ENCODE measurements at regions not wholly inside any gene's neighbourhood (a gene's known extent, or its start where the extent isn't known, plus 50 kb on each side); places are given as distances from the start of the nearest gene placed in this dataset.

- DNase-seq (ENCODE audit: low spot score), result no peak
- POLR2A ChIA-PET (ENCODE audit: low non-redundant PET), result no interaction called here
- CTCF ChIA-PET, result interaction anchor here (0.6 to 0.7 kb wide), 3 partner anchors 232 to 1445 kb away, joined by 3 to 8 read pairs (median 3); no protein-coding TSS in a partner anchor
- no peak for TF ChIP-seq CTCF (conservative IDR thresholded peaks at IDR 0.05; ENCODE audit: low read depth)
- H3K27ac ChIP-seq, result no peak overlapping the region
These were observed 219.9 kb downstream of the RFC3 start for GRCh38 chr13:34037636-34038540.

DNA sequence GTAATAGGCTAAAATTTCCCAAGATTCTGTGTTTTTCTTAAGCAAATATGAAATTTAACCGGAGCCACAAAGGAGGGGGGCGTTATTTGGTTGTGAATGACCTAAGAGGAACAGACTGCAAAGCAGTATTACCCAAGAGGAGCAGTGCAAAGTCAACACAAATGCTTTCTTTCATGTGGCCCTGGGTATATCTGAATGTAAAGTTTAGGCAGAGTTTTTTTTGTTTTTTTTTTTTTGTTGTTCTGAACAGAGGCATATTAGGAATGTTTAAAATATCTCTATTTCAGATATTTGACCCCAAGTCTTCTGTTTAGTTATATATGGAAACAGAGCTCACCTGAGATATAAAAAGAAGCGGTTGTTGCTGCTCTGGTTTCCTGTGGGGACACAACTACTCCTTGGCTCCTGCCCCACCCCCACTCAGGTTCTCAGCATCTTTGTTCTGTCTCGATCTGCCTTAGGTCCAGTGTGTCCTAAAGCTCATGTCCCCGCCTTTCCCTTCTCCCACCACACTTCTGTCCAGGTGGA is 220.7 kb downstream of the RFC3 start:
- no peak overlapping the region for H3K27ac ChIP-seq
- no peak for TF ChIP-seq CTCF (conservative IDR thresholded peaks at IDR 0.05; ENCODE audit: low read depth)
- DNase-seq (ENCODE audit: low spot score), result no peak
- ChIA-PET CTCF (no interaction called here), POLR2A (ENCODE audit: low non-redundant PET) (no interaction called here)

DNA sequence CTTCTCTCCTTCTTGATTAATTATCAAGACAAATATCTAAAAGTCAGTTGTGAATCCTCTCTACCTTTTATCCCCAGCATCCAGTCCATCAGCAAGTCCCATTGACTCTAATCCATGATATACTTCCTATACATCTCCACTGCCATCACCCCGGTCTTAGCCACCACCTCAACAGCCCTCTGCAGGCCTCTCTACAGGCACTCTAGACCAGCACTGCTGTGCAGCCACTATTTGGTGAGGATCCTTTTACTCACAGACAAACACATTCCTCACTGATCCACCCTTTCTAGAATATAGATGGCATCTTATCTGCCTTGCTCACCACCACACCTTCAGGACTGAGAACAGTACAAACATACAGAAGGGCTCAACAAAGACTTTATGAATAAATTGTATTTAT is 221.7 kb downstream of the RFC3 start:
- DNase-seq (ENCODE audit: low spot score), result no peak
- POLR2A ChIA-PET (ENCODE audit: low non-redundant PET), result no interaction called here
- CTCF ChIA-PET, result no interaction called here
- H3K27ac ChIP-seq, result no peak overlapping the region
- TF ChIP-seq CTCF (conservative IDR thresholded peaks at IDR 0.05; ENCODE audit: low read depth), result no peak

DNA sequence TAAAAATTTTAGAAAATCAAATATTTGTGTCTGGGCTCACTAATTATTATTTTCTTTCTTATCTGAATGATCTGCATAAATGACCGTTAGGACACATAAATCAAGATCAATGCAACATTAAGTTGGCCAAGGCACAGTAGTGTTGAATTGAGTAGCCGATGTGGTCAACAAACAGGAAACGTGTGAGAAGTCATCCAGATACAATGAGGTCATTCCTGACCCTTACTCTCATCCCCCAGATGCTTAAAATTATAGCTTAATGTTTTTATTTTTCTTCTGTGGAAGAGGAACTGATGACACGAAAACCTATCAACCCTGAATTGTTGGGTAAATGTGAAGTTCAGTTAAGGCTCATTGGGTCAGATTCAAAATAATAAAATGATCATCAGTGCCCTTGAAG is 222.9 kb downstream of the RFC3 start:
- no peak overlapping the region for H3K27ac ChIP-seq
- no peak for DNase-seq (ENCODE audit: low spot score)
- no peak for TF ChIP-seq CTCF (conservative IDR thresholded peaks at IDR 0.05; ENCODE audit: low read depth)
- POLR2A ChIA-PET (ENCODE audit: low non-redundant PET), result no interaction called here
- CTCF ChIA-PET, result no interaction called here

GRCh38 chr13:34044041-34044440 is 226.1 kb downstream of the RFC3 start:
- CTCF ChIA-PET, result interaction anchor here (0.6 to 0.9 kb wide), 2 partner anchors 34 to 112 kb away, joined by 3 read pairs; no protein-coding TSS in a partner anchor
- TF ChIP-seq CTCF (conservative IDR thresholded peaks at IDR 0.05; ENCODE audit: low read depth), result no peak
- DNase-seq (ENCODE audit: low spot score), result no peak
- no peak overlapping the region for H3K27ac ChIP-seq
- POLR2A ChIA-PET (ENCODE audit: low non-redundant PET), result no interaction called here

DNA sequence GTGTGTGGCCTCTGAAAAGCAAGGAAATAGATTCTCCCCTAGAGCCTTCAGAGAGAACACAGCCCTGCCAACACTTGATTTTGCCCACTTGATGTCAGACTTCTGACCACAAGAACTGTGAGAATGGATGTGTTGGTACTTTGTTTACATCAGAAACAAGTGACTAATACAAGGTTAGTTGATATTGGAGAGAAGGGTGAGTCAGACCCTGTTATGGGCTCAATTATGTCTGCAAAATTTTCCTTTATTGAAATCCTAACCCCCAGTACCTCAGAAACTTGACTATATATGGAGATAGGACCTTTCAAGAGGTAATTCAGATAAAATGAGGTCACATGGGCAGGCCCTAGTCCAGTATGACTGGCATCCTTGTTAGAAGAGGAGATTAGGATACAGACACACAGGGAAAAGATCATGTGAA is 226.7 kb downstream of the RFC3 start:
- H3K27ac ChIP-seq, result no peak overlapping the region
- no peak for TF ChIP-seq CTCF (conservative IDR thresholded peaks at IDR 0.05; ENCODE audit: low read depth)
- ChIA-PET CTCF (interaction anchor here (0.9 kb wide), 1 partner anchor 33 kb away, joined by 3 read pairs; no protein-coding TSS in a partner anchor), POLR2A (ENCODE audit: low non-redundant PET) (no interaction called here)
- peak; percentile 59 for DNase-seq (ENCODE audit: low spot score)

Measured in RWPE1 (cell line).